Loucy (cell line): ENCODE measurements at regions not wholly inside any gene's neighbourhood (a gene's known extent, or its start where the extent isn't known, plus 50 kb on each side); places are given as distances from the start of the nearest gene placed in this dataset.

ENCODE experiments used
- H2AFZ ChIP-seq: fragments of 200-600 bp; sonication (generic); 2 replicates; pipeline ENCODE4 v1.6.0; 2016; ENCODE audit warnings: antibody characterized with exemption, mild to moderate bottlenecking, low read length, moderate library complexity
- H3F3A ChIP-seq: fragments of 200-600 bp; 2 replicates; pipeline ENCODE4 v1.6.0; 2016; ENCODE audit warnings: antibody characterized with exemption, low read depth, mild to moderate bottlenecking
- H3K27me3 ChIP-seq: fragments of 200-600 bp; sonication (generic); 2 replicates; pipeline ENCODE4 v1.6.1; 2014; ENCODE audit warnings: low read length, mild to moderate bottlenecking; ENCODE audit not compliant: insufficient read depth, poor library complexity, severe bottlenecking
- H3K36me3 ChIP-seq: fragments of 200-600 bp; sonication (generic); 2 replicates; pipeline ENCODE4 v1.6.1; 2016; ENCODE audit warnings: low read length; ENCODE audit not compliant: insufficient read depth
- H3K4me1 ChIP-seq: fragments of 200-600 bp; sonication (generic); 2 replicates; pipeline ENCODE4 v1.5.1; 2014; ENCODE audit warnings: low read length, mild to moderate bottlenecking; ENCODE audit not compliant: insufficient read depth, poor library complexity, severe bottlenecking
- H3K4me2 ChIP-seq: fragments of 200-600 bp; sonication (generic); 2 replicates; pipeline ENCODE4 v1.6.0; 2014; ENCODE audit warnings: antibody characterized with exemption, low read length, low read depth, mild to moderate bottlenecking; ENCODE audit not compliant: poor library complexity, severe bottlenecking
- H3K4me3 ChIP-seq: fragments of 200-600 bp; sonication (generic); 2 replicates; pipeline ENCODE4 v1.5.1; 2014; ENCODE audit warnings: low read length, mild to moderate bottlenecking, mixed read lengths; ENCODE audit not compliant: poor library complexity, severe bottlenecking
- H3K79me2 ChIP-seq: fragments of 200-600 bp; sonication (generic); 2 replicates; pipeline ENCODE4 v1.6.1; 2014; ENCODE audit warnings: low read length; ENCODE audit not compliant: insufficient read depth
- H3K9ac ChIP-seq: fragments of 200-600 bp; sonication (generic); 2 replicates; pipeline ENCODE4 v1.6.0; 2014; ENCODE audit warnings: mild to moderate bottlenecking, low read depth, low read length, moderate library complexity; ENCODE audit not compliant: poor library complexity, severe bottlenecking
- H3K9me2 ChIP-seq: fragments of 200-600 bp; sonication (generic); replicated peaks from 2 replicates; pipeline ENCODE4 v1.6.1; 2016; ENCODE audit warnings: low read depth, low read length, mixed read lengths
- H3K9me3 ChIP-seq: fragments of 200-600 bp; sonication (generic); 2 replicates; pipeline ENCODE4 v1.6.1; 2014; ENCODE audit warnings: mild to moderate bottlenecking, antibody characterized with exemption, low read length, low read depth; ENCODE audit not compliant: insufficient read depth
- H4K20me1 ChIP-seq: fragments of 200-600 bp; sonication (generic); 2 replicates; pipeline ENCODE4 v1.6.0; 2014; ENCODE audit warnings: antibody characterized with exemption, low read length, mild to moderate bottlenecking; ENCODE audit not compliant: insufficient read depth, poor library complexity, severe bottlenecking
- CTCF ChIP-seq: fragments of 200-600 bp; sonication (generic); conservative IDR thresholded peaks from 2 replicates; pipeline ENCODE4 v1.5.1; 2014; ENCODE audit warnings: mild to moderate bottlenecking, antibody characterized with exemption, low read length
- EZH2phosphoT487 ChIP-seq: fragments of 200-600 bp; IDR thresholded peaks from 2 replicates; pipeline ENCODE4 v1.6.1; 2018; ENCODE audit warnings: antibody characterized with exemption, mild to moderate bottlenecking, moderate library complexity, borderline replicate concordance

DNA sequence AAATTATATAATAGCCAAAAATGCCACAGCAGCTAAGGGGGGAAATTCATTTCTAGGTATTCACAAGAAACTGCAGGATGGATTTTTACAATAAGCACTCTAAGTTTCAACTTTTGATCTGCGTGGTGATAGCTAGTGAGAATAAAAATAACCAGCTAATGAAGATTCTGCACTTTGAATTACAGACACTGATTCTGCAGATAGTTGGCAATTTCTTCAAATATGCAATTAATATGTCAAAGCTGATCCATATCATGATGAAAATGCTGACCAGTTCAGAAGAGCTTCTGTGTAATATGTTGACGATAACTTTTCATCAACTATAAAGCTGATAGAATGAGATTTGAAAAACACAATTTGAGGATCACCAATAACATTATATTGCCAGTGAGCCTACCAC, 1272.9 kb downstream of the EFNB2 start:
- no peaks in the 10 kb centered on the region for H4K20me1 ChIP-seq
- H3K36me3 ChIP-seq, result no peaks in the 10 kb centered on the region
- TF ChIP-seq CTCF, result no peak
- no peak for TF ChIP-seq EZH2phosphoT487
- H3K4me2 ChIP-seq, result no peak overlapping the region
- H3K9me3 ChIP-seq, result no peaks in the 10 kb centered on the region
- H2AFZ ChIP-seq, result no peak overlapping the region
- H3K79me2 ChIP-seq, result no peaks in the 10 kb centered on the region
- H3K9me2 ChIP-seq, result no peaks in the 10 kb centered on the region
- H3K9ac ChIP-seq, result no peak overlapping the region
- H3K4me1 ChIP-seq, result no peaks in the 10 kb centered on the region
- no peaks in the 10 kb centered on the region for H3F3A ChIP-seq
- no peaks in the 10 kb centered on the region for H3K27me3 ChIP-seq
- no peak overlapping the region for H3K4me3 ChIP-seq

GRCh38 chr13:105259426-105259825, 1276.0 kb downstream of the EFNB2 start:
- H3K9me3 ChIP-seq, result no peaks in the 10 kb centered on the region
- H3K4me2 ChIP-seq, result no peak overlapping the region
- H3F3A ChIP-seq, result no peaks in the 10 kb centered on the region
- H3K36me3 ChIP-seq, result no peaks in the 10 kb centered on the region
- H3K27me3 ChIP-seq, result no peaks in the 10 kb centered on the region
- H2AFZ ChIP-seq, result no peak overlapping the region
- H3K9me2 ChIP-seq, result no peaks in the 10 kb centered on the region
- H3K79me2 ChIP-seq, result no peaks in the 10 kb centered on the region
- no peak overlapping the region for H3K9ac ChIP-seq
- H3K4me3 ChIP-seq, result no peak overlapping the region
- H3K4me1 ChIP-seq, result no peaks in the 10 kb centered on the region
- TF ChIP-seq CTCF (no peak), EZH2phosphoT487 (no peak)
- no peaks in the 10 kb centered on the region for H4K20me1 ChIP-seq

- Histone ChIP-seq H3K9me3 (no peaks in the 10 kb centered on the region), H3K4me2 (no peak overlapping the region), H2AFZ (no peak overlapping the region), H3K9me2 (no peaks in the 10 kb centered on the region), H3K27me3 (no peaks in the 10 kb centered on the region), H3K4me1 (no peaks in the 10 kb centered on the region), H3K9ac (no peak overlapping the region), H3K36me3 (no peaks in the 10 kb centered on the region), H4K20me1 (no peaks in the 10 kb centered on the region), H3F3A (no peaks in the 10 kb centered on the region), H3K4me3 (no peak overlapping the region), H3K79me2 (no peaks in the 10 kb centered on the region)
- TF ChIP-seq EZH2phosphoT487 (no peak), CTCF (no peak)
These were observed 1280.0 kb downstream of the EFNB2 start for GRCh38 chr13:105255472-105255871.
